ENCODE measurements at regions not wholly inside any gene's neighbourhood (a gene's known extent, or its start where the extent isn't known, plus 50 kb on each side); places are given as distances from the start of the nearest gene placed in this dataset.

GRCh38 chr2:158034198-158034866 is 67.3 kb upstream of the UPP2 start:
- Histone ChIP-seq H3K4me1 (ENCODE audit: insufficient read depth, low read length) (no peaks in the 10 kb centered on the region), H3K9me3 (ENCODE audit: insufficient read depth, low read depth, low read length) (no peaks in the 10 kb centered on the region)
- whole genome bisulfite sequencing: 45% methylated on average over 7 of the region's 7 CpGs

GRCh38 chr2:158031371-158031770 is 70.3 kb upstream of the UPP2 start:
- no peaks in the 10 kb centered on the region for H3K4me1 ChIP-seq (ENCODE audit: insufficient read depth, low read length)
- WGBS: 92% methylated on average over 4 of the region's 4 CpGs
- H3K4me3 ChIP-seq (ENCODE audit: low read length): no peak overlapping the region
- H3K27ac ChIP-seq (ENCODE audit: low read depth, low read length): no peak overlapping the region
- no peak overlapping the region for H3K9ac ChIP-seq (ENCODE audit: low read depth, low read length)
- H3K36me3 ChIP-seq (ENCODE audit: insufficient read depth, low read length): no peaks in the 10 kb centered on the region
- H3K27me3 ChIP-seq (ENCODE audit: insufficient read depth, low read length): no peaks in the 10 kb centered on the region
- H3K9me3 ChIP-seq (ENCODE audit: insufficient read depth, low read depth, low read length): no peaks in the 10 kb centered on the region

More at GRCh38 chr2:158034198-158034866, 67.3 kb upstream of the UPP2 start:
- Histone ChIP-seq H3K36me3 (ENCODE audit: insufficient read depth, low read length) (no peaks in the 10 kb centered on the region), H3K9ac (ENCODE audit: low read depth, low read length) (no peak overlapping the region), H3K4me3 (ENCODE audit: low read length) (no peak overlapping the region), H3K27ac (ENCODE audit: low read depth, low read length) (no peak overlapping the region), H3K27me3 (ENCODE audit: insufficient read depth, low read length) (no peaks in the 10 kb centered on the region)

- no peaks in the 10 kb centered on the region for H3K27me3 ChIP-seq (ENCODE audit: insufficient read depth, low read length)
- no peaks in the 10 kb centered on the region for H3K36me3 ChIP-seq (ENCODE audit: insufficient read depth, low read length)
- 94% methylated on average over 11 of the region's 11 CpGs for WGBS
- H3K4me3 ChIP-seq (ENCODE audit: low read length): no peak overlapping the region
- no peak overlapping the region for H3K27ac ChIP-seq (ENCODE audit: low read depth, low read length)
- no peak overlapping the region for H3K9ac ChIP-seq (ENCODE audit: low read depth, low read length)
- H3K9me3 ChIP-seq (ENCODE audit: insufficient read depth, low read depth, low read length): no peaks in the 10 kb centered on the region
- no peaks in the 10 kb centered on the region for H3K4me1 ChIP-seq (ENCODE audit: insufficient read depth, low read length)
Observed at GRCh38 chr2:158025255-158025996, 76.2 kb upstream of the UPP2 start.

- Histone ChIP-seq H3K9ac (ENCODE audit: low read depth, low read length) (no peak overlapping the region), H3K27me3 (ENCODE audit: insufficient read depth, low read length) (no peaks in the 10 kb centered on the region), H3K36me3 (ENCODE audit: insufficient read depth, low read length) (no peaks in the 10 kb centered on the region), H3K27ac (ENCODE audit: low read depth, low read length) (no peak overlapping the region), H3K4me3 (ENCODE audit: low read length) (no peak overlapping the region), H3K9me3 (ENCODE audit: insufficient read depth, low read depth, low read length) (no peaks in the 10 kb centered on the region), H3K4me1 (ENCODE audit: insufficient read depth, low read length) (no peaks in the 10 kb centered on the region)
- 6% methylated on average over 4 of the region's 4 CpGs for WGBS
Observed at GRCh38 chr2:158024288-158024898, 77.3 kb upstream of the UPP2 start.

DNA sequence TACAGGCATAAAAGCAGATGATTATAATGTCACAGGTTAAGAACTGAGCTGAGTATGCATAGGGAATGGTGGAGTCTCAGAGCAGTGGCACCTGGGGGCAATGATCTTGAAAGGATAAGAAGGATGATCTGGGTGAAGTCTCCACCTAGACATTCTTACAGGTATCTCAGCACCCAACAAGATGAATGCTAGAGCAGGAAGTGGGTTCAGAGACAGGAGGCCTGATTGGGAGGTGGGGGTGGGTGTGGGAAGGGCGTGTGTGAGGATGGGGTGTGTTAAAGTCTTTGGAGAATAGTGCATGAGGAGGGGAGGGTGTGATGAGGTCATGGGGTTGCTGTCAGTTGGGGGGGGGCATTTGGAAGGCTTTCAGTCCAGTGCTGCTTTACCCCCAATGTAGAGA is 78.8 kb upstream of the UPP2 start:
- Histone ChIP-seq H3K9me3 (ENCODE audit: insufficient read depth, low read depth, low read length) (no peaks in the 10 kb centered on the region), H3K27me3 (ENCODE audit: insufficient read depth, low read length) (no peaks in the 10 kb centered on the region), H3K9ac (ENCODE audit: low read depth, low read length) (no peak overlapping the region), H3K36me3 (ENCODE audit: insufficient read depth, low read length) (no peaks in the 10 kb centered on the region), H3K4me1 (ENCODE audit: insufficient read depth, low read length) (no peaks in the 10 kb centered on the region), H3K27ac (ENCODE audit: low read depth, low read length) (no peak overlapping the region), H3K4me3 (ENCODE audit: low read length) (no peak overlapping the region)
- WGBS: 87% methylated on average over 1 of the region's 1 CpG

- WGBS: 91% methylated on average over 3 of the region's 3 CpGs
- no peak overlapping the region for H3K27ac ChIP-seq (ENCODE audit: low read depth, low read length)
- H3K9ac ChIP-seq (ENCODE audit: low read depth, low read length): no peak overlapping the region
- no peaks in the 10 kb centered on the region for H3K4me1 ChIP-seq (ENCODE audit: insufficient read depth, low read length)
- H3K36me3 ChIP-seq (ENCODE audit: insufficient read depth, low read length): no peaks in the 10 kb centered on the region
- no peaks in the 10 kb centered on the region for H3K27me3 ChIP-seq (ENCODE audit: insufficient read depth, low read length)
- no peaks in the 10 kb centered on the region for H3K9me3 ChIP-seq (ENCODE audit: insufficient read depth, low read depth, low read length)
- H3K4me3 ChIP-seq (ENCODE audit: low read length): no peak overlapping the region
Observed at GRCh38 chr2:158021226-158021625, 80.5 kb upstream of the UPP2 start.

GRCh38 chr2:158015428-158016076 is 86.1 kb upstream of the UPP2 start:
- Histone ChIP-seq H3K9ac (ENCODE audit: low read depth, low read length) (no peak overlapping the region), H3K4me1 (ENCODE audit: insufficient read depth, low read length) (peaks cover 13% of the 10 kb centered on the region), H3K9me3 (ENCODE audit: insufficient read depth, low read depth, low read length) (no peaks in the 10 kb centered on the region), H3K36me3 (ENCODE audit: insufficient read depth, low read length) (no peaks in the 10 kb centered on the region), H3K27ac (ENCODE audit: low read depth, low read length) (no peak overlapping the region), H3K4me3 (ENCODE audit: low read length) (no peak overlapping the region), H3K27me3 (ENCODE audit: insufficient read depth, low read length) (no peaks in the 10 kb centered on the region)
- WGBS: 77% methylated on average over 3 of the region's 4 CpGs

GRCh38 chr2:158013891-158014290 is 87.8 kb upstream of the UPP2 start:
- H3K4me3 ChIP-seq (ENCODE audit: low read length): no peak overlapping the region
- no peak overlapping the region for H3K27ac ChIP-seq (ENCODE audit: low read depth, low read length)
- no peaks in the 10 kb centered on the region for H3K27me3 ChIP-seq (ENCODE audit: insufficient read depth, low read length)
- no peaks in the 10 kb centered on the region for H3K36me3 ChIP-seq (ENCODE audit: insufficient read depth, low read length)
- no peaks in the 10 kb centered on the region for H3K9me3 ChIP-seq (ENCODE audit: insufficient read depth, low read depth, low read length)
- H3K4me1 ChIP-seq (ENCODE audit: insufficient read depth, low read length): peaks cover 13% of the 10 kb centered on the region
- H3K9ac ChIP-seq (ENCODE audit: low read depth, low read length): no peak overlapping the region
- 95% methylated on average over 1 of the region's 1 CpG for WGBS

- no peaks in the 10 kb centered on the region for H3K36me3 ChIP-seq (ENCODE audit: insufficient read depth, low read length)
- peaks cover 13% of the 10 kb centered on the region for H3K4me1 ChIP-seq (ENCODE audit: insufficient read depth, low read length)
- H3K9me3 ChIP-seq (ENCODE audit: insufficient read depth, low read depth, low read length): no peaks in the 10 kb centered on the region
- H3K9ac ChIP-seq (ENCODE audit: low read depth, low read length): no peak overlapping the region
- H3K27me3 ChIP-seq (ENCODE audit: insufficient read depth, low read length): no peaks in the 10 kb centered on the region
- peak overlapping the region; percentile 20; the same call in 1 of the 2 replicates for H3K27ac ChIP-seq (ENCODE audit: low read depth, low read length)
- no peak overlapping the region for H3K4me3 ChIP-seq (ENCODE audit: low read length)
- WGBS: 44% methylated on average over 5 of the region's 5 CpGs
Observed at GRCh38 chr2:158011055-158011771, 90.5 kb upstream of the UPP2 start.

DNA sequence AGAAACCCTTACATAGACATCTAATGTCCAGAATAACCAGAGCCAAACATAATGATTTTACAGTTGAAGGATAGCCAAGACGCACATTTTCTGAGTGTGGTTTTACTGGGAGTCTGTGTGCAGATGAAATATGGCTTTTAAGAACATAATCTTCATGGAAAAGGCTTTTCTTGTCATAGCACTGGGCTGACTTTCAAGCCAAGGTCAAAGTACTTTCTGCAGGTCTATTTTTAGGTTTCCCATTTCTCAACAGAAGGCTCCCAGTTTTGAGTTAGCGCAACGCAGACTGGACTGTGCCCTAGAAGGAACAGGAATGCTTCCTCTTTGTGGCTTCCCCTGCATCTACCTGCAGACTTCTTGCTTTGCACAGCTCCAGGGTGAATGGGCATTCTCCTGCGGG is 92.3 kb upstream of the UPP2 start:
- Histone ChIP-seq H3K36me3 (ENCODE audit: insufficient read depth, low read length) (no peaks in the 10 kb centered on the region), H3K27ac (ENCODE audit: low read depth, low read length) (no peak overlapping the region), H3K9me3 (ENCODE audit: insufficient read depth, low read depth, low read length) (no peaks in the 10 kb centered on the region), H3K27me3 (ENCODE audit: insufficient read depth, low read length) (no peaks in the 10 kb centered on the region), H3K9ac (ENCODE audit: low read depth, low read length) (no peak overlapping the region), H3K4me1 (ENCODE audit: insufficient read depth, low read length) (peaks cover 26% of the 10 kb centered on the region), H3K4me3 (ENCODE audit: low read length) (no peak overlapping the region)
- WGBS: 88% methylated on average over 4 of the region's 4 CpGs
